Stimulated activated CD8-positive, alpha-beta memory T cell treated with anti-CD3 and anti-CD28 coated beads, Interleukin-15, amount 100 ng/mL, for 24 hours (primary cell): ENCODE measurements at regions not wholly inside any gene's neighbourhood (a gene's known extent, or its start where the extent isn't known, plus 50 kb on each side); places are given as distances from the start of the nearest gene placed in this dataset.

Source experiments
- DNase-seq: peaks from one replicate; pipeline ENCODE4 v3.0.0-alpha.2; 2020; ENCODE audit warnings: low read depth

DNA sequence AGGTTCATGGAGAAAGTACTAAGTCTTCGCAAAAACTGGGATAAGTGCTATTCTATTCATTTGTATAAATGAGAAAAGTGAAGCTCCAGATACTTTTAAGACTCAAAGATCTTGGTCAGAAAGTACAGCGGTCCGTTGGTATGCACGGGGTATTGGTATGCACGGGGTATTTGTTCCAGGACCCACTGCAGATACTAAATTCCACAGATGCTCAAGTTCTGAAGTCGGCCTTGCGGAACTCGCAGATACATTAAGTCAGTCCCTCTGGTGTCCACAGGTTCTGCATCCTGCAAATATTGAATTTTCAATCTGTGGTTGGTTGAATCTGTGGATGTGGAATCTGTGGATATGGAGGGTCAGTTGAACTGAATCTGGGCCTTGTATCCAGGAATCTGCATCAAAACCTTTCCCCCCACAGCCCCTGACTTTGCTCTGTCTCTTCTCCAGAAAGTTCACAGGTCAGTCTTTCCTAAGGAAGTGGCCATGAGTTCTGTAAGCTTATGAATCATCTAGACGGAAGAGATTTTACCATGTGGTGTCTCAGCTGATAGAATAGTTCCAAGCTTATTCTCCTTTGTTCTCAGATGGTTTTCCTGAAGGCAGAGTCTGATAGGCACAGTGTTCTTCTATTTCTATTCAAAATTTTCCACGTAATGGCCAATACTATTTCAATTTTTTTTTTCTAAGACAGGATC, 274.7 kb downstream of the NEDD1 start:
- DNase-seq, result no peak

DNA sequence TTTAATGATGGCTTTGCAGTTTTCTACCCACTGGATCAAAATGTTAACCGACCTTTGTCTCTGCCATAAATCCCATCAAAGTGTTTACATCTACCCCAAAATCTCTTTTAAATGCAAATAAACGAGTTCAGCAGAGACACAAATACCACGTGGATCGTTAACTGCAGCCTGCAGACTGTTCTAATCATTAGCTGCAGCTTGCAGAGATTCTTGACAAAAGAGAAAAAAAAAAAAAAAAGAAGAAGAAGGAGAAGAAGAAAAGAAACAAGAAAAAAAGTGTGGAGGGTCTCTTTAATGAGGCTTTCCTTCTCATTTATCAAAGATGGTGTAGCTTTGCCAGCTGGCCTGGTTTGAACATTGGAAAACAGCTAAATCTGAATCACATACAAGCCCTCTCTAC, 275.7 kb downstream of the NEDD1 start:
- no peak for DNase-seq

DNA sequence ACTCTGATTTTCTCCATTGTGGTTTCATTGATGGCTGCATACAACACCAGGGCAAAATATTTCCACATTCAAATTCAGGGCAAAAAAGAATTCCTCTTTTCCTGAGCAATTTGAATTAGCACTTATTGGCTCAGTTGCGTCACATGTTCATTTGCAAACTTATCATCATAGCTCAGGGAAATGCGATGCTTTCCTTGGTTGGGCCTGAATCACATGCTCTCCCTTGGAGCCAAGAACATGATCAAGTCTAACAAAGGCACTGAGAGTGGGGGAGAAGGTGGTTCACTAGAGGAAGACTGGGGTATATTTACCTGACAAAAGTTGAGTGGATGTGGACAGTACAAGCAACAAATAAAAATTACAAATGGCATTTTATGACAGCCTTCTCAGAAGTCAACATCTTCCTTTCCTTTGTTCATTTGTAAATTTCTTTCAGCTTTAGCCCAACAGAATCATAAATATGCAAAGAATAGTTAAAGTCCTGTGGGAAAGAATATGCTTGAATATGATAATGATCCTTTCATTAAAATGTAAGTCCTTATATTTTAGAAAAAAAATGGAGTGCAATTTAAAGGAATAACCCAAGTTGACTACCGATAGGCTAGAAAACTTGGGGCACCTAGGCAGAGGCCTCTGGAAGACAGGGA, 277.2 kb downstream of the NEDD1 start:
- DNase-seq, result no peak

DNA sequence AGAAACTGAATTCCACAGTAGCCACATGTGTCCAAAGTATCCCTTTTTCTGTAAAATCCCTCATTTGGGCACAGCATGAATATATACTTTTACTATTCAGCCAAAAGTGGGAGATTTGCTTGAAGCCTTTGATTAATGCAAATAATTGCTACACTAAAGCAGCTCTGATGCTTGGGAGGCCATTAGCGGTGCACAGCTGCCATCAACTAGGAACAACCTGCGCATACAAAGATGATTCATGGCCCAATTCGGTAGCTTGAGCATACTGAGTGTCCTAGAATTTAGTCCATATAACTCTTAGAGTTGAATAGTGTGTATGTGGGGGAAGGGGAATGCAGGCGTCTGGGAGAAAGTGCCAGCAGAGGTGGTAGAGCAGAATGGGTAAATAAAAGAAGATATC, 277.0 kb upstream of the RMST start:
- no peak for DNase-seq

DNA sequence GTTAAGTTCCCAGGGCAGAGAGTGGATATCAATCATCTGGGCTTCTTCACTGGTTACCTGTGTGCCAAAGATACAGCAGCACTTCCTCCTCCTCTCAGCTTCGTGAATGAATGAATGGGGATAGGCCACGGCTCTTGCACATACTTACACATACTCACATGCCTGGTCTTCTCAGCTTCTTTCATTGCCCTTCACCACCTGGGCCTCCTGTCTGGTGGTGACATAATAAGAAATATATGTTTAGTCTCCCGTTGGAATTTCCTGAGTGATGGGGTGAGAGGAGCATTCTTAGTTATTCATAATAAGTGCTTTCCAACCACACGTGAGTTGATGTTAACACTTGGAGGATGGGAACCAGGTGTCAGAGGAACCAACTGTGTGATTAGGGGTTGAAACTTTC, 268.1 kb upstream of the RMST start:
- DNase-seq, result no peak

DNA sequence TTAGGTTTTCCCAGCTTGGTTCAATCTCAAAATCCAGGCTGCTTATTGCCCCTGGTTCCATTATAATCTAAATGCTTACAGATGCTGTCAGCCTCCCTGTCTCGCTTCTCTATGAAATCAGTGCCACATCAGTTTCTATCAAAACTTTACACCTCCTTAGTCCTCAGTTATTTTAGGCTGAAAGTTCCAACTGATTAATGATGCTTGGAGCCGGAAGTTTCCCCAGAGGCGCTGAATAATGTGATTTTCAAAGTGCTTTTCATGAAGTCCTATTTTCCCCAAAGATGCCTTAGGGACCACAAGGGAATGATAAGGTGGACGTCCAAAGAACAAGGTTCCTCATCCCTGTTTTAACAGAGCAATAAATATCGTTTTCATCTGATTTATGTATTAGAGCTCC, 262.4 kb upstream of the RMST start:
- no peak for DNase-seq

DNA sequence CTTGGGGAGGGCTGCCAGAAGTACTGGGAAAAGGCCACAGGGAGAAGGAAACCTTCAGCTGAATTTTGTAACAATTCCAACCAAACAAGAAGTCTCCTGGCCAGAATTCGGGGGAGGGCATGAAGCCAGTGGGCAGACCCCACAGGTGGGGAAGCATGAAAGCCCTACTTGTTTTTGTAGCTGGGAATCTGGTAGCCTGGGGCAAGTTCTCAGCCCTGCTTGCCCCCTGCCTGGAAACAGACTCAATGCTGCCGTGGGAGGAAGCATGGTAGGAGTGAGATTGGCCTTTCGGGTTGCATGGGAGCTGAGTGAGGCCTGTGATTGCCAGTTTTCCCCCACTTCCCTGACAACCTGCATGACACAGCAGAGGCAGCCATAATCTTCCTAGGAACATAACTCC, 259.2 kb upstream of the RMST start:
- no peak for DNase-seq

DNA sequence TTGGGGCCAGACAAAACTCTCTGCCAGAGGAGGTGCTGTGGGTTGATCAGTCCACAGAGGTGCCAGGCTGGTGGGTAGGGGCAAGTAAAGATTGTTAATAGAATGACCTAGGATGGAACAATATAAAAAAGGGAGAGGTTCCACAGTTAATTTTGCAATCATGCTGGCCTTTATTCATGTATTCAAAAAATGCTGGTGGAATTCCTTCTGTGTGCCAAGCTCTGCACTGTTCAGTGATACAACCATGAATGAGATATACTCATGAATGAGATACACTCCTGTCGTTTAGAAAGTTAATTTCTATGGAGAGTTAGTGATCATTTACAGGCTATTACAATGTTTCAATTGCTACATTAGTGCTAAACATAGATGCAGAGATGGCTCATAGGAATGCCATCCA, 252.6 kb upstream of the RMST start:
- DNase-seq, result no peak

DNA sequence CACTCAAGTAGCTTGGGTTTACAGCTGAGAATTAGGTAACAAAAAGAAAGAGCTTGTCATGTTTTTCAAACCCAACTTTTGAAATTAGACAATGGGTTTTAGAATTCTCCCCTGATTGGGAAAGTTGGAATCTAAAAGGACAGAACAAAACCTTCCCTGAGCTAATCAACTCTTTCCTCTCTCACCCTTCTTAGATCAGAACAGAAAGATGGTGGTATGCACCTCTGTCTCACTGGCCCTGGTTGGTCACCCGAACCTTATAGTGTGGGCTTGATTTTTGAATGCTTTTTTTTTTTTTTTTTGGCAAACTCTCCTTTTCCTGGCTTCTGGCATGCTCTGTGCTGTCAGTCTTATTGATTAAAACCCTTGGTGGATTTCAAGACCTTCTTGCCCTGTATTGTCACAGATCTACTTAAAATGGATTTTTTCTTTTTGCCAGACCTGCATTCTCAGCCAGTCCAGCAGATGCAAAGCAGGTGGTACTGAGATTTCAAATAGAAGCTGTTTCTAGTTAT, 251.1 kb upstream of the RMST start:
- no peak for DNase-seq

DNA sequence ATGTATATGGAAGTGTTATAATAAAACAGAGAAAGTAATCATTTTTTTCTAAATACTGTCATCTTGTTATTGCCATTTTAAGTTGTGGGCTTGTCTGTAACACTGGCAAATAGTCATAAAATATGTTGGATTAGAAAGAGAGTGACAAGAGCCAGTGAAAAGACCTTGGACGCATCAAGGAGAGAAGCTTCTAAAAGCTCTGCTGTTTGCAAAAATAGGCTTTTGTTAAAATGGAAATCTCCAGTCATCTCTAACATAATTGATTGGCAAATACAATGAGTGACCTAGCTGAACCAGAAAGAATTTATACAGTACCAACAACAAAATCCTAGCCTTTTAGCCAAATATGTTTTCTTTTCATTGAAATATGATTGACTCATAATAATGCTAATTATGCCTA, 245.8 kb upstream of the RMST start:
- DNase-seq, result no peak

DNA sequence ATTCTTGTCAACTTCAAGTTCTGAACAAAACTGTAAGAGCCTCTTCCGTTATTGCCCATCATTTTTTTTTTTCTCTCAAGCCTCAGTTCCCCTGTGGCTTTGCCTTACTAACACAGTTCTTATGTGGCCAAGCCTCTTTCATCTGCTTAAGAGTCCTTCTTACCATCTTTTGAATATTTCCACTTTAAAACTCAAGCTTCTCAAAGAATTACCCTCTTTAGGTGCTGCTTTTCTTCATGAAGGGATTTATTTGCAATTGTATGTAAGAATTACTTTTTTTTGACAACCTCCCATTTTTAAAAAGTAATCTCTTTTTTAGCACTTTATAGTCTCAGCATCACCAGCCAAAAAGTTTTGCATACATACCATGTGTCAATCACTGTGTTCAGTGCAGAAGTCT, 240.2 kb upstream of the RMST start:
- DNase-seq, result no peak

DNA sequence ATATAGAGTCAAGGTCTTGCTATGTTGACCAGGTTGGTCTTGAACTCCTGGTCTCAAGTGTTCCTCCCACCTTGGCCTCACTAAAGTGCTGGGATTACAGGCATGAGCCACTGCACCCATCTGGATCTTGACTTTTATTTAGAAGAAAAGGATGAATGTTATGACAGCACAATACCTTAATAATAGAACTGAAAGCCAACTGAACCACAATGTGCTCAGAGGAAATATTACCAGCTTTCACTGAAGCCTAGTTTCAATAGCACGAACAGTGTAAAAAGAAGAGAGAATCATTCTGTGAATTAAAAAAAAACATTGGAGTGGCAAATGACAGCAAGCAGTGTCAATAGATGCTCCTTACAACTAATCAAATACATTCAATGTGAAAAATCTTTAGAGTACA, 239.2 kb upstream of the RMST start:
- no peak for DNase-seq

DNA sequence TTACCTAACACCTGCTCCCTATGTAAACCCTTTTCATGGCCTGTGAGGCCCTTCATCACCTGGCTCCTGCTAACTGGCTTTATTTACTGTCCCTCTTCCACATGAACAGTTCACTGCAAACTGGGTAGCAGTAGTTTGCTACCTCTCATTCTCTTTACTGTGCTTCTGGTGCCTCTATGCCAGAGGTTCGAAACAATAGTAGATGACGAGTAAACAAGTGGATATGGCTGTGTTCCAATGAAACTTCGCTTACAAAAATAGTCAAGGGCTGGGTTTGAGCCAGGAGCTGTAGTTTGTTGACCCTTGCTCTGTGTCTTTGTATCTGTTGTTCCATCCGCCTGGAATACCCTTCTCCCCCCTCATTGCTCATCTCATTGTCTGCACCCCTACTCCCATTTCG, 233.6 kb upstream of the RMST start:
- DNase-seq, result no peak

DNA sequence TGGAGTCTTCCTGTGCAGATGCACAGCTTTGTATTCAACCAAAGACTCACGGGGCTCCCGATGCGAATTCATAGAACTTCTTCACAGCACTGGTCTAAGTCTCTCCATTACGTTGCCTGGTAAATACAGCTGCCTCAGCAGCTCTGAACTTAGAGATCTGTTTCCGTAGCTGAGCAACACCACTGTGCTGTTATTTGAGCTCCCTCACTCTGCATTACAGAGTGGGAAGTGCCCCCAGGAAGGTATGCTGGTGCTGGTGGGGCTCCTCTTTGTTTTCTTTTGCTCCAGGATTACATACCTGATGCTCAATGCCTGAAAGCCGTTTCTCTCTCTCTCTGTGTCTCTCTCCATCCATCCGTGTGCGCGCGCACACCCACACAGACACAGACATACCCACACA, 227.5 kb upstream of the RMST start:
- no peak for DNase-seq

DNA sequence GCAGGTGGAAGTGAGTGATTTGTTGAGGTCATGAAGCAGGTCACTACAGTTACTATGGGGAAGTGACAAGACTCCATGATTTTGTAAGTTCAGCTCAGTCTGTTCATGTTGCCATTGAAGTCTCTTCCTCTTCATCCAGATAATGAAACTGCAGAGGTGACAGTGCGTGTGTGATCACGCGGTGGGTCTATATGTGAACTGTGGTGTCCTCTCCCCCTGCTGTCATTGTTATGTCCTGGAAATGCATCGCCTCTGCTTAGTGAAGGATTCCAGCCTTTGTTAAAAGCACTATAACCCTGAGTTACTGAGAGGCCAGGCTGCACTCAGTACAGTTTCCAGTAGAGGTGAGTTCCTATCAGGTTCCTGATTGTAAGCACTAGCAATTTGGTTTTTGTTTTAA, 216.2 kb upstream of the RMST start:
- no peak for DNase-seq

DNA sequence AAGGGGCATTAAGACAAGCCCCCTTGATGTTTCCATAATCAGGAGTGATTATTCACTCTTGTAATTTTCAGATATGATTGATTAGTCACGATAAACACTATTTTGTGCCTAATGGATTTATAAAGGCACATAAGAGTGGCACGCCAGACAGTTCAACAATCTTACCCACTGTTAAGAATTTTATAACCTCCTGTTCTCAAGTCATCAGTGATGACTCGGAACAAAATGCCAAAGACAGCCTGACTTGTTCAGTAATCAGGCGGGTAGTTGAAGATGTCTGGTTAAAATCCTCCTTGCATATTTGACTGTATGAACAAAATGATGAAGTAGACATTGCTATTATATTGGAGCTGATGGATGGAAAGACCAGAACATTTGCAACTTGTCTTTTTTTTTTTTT, 212.1 kb upstream of the RMST start:
- no peak for DNase-seq

DNA sequence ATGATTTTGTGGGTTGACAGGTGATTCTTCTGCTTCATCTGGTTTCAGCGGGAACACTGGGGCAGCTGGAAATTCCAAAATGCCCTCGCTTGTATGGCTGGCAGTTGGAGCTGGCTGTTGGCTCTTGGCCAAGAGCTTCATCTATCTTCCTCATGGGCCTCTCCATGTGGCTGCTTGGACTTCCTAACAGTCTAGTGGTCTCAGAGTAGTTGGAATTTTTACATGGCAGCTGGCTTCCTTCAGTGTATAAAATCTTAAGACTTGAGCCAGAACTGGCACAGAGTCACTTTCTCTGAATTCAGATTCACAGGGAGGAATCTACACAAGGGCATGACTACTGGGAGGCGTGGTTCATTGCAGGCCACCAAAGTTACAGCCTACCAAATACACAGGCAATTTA, 204.9 kb upstream of the RMST start:
- DNase-seq, result no peak

DNA sequence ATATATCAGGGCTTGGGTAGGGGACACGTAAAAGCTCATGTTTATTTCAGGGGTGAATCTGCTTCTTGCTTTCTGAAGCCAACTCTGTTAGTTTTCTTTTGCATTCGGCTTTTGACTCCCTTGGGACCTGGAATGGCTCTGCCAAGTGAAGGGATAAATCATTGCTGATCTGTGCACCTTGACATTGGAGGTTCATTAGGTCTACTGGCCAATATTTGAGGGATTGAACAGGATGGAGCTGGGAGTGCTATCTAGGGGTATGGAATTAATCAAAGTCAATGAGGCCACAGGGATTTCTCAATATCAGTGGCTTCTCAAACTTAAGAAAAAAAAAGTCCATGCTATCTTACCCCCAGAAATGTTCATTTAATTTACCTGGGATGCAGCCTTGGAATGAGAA, 203.5 kb upstream of the RMST start:
- no peak for DNase-seq

DNA sequence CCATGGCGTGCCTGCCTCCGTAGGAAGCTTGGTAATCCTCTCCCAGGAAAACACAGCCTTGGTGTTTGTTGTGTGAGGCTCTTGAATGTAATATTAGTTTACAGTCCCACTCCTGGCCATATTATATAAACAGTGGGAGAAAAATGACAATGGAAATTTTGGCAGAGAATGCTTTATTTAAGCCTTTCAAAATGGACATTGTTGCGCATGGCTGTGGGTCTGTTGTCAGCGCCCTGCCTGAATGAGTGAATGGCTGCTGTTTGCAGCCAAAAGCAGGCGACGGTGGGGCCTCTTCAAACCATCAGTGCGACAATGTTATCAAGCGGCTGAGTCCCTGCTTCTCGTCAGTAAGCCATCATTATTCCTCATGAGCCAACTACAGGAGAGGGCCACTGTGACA, 201.8 kb upstream of the RMST start:
- DNase-seq, result no peak

DNA sequence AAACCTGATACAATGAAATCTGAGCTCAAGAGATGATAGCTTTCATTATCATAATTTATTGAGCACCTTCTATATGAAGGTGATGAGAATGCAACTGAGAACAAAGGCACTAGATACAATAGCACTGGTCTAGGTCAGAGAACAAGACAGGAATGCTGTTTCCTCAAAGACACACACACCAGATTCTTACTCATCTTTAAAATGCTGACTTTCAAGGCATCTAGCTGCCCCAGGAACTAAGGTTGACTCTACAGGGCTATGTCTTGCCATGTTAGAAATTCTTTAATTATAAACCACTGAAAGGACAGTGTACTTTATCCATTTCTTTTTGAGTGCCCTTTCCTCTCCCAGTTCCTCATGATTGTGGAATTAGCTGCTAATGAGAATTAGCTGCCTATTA, 195.4 kb upstream of the RMST start:
- DNase-seq, result no peak

DNA sequence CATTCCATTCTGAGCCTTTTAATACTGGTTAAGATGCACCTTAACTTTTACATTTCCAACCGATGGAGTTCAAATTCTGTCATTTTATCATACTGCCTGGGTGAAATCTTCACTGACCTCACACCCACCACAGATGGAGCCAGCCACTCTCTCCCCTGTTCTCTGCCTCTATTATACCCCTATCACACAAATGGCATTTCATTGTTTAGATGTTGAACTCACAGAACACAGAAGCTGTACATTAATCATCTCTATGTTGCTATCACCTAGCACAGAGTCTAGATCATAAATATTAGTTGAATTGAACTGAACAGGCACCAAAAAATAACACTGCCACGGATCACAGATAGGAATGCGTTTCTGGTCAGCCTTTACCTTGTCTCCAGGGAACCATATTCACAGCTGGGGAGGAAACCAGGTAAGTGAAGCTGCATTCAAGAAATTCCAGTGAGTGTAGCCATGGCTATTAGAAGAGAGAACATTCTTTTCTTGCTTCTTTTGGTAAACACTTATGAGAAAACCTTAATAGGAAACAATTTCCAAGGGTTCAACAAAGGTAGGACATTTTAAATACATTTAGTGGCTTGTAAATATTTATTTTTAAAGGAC, 194.9 kb upstream of the RMST start:
- DNase-seq, result no peak

DNA sequence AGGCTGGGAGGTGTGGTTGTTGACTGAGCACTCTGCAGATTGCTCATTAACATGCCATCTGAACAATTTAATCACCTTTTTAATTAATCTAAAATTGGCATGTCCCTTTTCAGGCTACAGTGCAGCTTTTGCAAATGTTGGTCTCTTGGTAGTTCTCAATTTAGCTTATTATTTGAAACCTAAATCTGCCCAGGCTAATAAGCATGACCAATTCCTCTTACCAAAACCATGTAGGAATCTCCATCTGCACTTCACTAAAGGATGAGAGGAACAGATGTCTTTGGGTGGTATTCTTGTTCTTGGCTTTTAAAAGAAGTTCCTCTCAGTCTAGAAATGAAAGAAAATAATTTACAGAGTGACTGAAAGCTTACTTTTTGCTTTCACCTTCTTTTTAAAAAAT, 190.1 kb upstream of the RMST start:
- no peak for DNase-seq

DNA sequence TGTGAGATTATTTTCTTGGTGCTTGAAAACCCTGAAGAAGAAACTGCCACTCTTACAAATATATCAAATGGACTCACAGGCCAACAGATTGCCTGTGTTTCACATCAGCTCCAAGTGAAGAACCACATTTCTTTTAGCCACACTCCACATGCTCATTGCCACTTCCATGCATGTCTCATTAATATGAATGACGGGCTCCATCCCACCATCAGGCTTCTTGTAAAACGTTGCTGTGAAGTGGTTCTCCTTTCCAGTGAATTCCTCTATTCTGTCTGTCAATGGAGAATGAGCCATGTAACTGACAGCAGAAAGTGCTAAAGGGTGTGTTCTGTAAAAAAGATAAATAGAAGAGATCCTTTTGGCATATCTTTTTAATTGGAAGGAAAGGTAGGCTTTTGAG, 188.2 kb upstream of the RMST start:
- DNase-seq, result no peak

DNA sequence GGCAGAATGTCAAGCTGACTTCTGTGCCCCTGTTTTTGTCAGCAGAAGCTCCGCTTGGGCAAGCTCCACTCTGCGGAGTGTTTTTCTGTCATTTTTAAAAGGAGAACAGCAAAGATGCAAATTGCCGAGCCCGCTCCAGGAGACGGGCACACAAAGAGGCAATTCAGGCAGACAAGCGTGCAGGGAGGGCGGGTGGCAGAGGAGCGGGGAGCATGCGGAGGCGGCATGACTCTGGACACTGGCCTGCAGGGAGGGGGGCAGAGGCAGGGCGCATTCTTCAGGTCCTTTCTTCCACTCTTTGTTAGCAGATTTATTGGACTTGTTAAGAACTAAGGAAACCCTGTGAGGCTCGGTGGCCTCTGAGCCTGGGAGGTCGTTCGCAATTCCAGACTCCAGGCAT, 187.3 kb upstream of the RMST start:
- DNase-seq, result no peak
